Mesodermal cell (in vitro differentiated cells): ENCODE measurements at regions not wholly inside any gene's neighbourhood (a gene's known extent, or its start where the extent isn't known, plus 50 kb on each side); places are given as distances from the start of the nearest gene placed in this dataset.
"Not testable (repeated sequence)": the region's sequence is repeated elsewhere in the genome, so short reads cannot be mapped to it uniquely, and the experiment has no call there.

Experiments
- H3K27ac ChIP-seq: 2 replicates; pipeline ENCODE4 v1.7.0; 2013; ENCODE audit warnings: mild to moderate bottlenecking, low read depth, low read length, moderate library complexity; ENCODE audit not compliant: severe bottlenecking
- H3K36me3 ChIP-seq: 2 replicates; pipeline ENCODE4 v1.7.1; 2013; ENCODE audit warnings: mild to moderate bottlenecking, low read length, moderate library complexity; ENCODE audit not compliant: control insufficient read depth, insufficient read depth
- H3K4me1 ChIP-seq: one replicate; pipeline ENCODE4 v1.7.1; 2013; ENCODE audit warnings: mild to moderate bottlenecking, low read length; ENCODE audit not compliant: insufficient read depth, control insufficient read depth, poor library complexity, severe bottlenecking
- H3K4me3 ChIP-seq: 2 replicates; pipeline ENCODE4 v1.7.0; 2013; ENCODE audit warnings: low read length, control low read depth, mild to moderate bottlenecking; ENCODE audit not compliant: insufficient read depth, poor library complexity, severe bottlenecking; ENCODE audit errors: extremely low read depth
- H3K9me3 ChIP-seq: 2 replicates; pipeline ENCODE4 v1.7.1; 2013; ENCODE audit warnings: mild to moderate bottlenecking, low read length, moderate library complexity; ENCODE audit not compliant: control insufficient read depth
- WGBS, 2 experiments: methylation state at CpG; one replicate each; pipeline ENCODE4 v1.1.5; 2013; ENCODE audit warnings: missing lambda C conversion rate in 2 of 2; ENCODE audit not compliant: insufficient coverage in 2 of 2; 5-methylcytosine and 5-hydroxymethylcytosine counted together

- no peaks in the 10 kb centered on the region for H3K4me1 ChIP-seq
- H3K4me3 ChIP-seq = no peak overlapping the region
- H3K36me3 ChIP-seq = no peaks in the 10 kb centered on the region
- no peaks in the 10 kb centered on the region for H3K9me3 ChIP-seq
- WGBS, 2 experiments = no CpG with 5 or more reads among the region's 2 CpGs
- no peak overlapping the region for H3K27ac ChIP-seq
Measured at GRCh38 chr7:10634239-10634638, 339.4 kb upstream of the PHF14 start.

GRCh38 chr7:10637991-10638390 is 335.7 kb upstream of the PHF14 start:
- H3K4me1 ChIP-seq = no peaks in the 10 kb centered on the region
- 83% methylated on average over 1 of the region's 3 CpGs; no CpG with 5 or more reads in 1 of the 2 experiments for WGBS, 2 experiments
- no peak overlapping the region for H3K27ac ChIP-seq
- H3K4me3 ChIP-seq = no peak overlapping the region
- no peaks in the 10 kb centered on the region for H3K36me3 ChIP-seq
- H3K9me3 ChIP-seq = no peaks in the 10 kb centered on the region

GRCh38 chr7:10643545-10643944 is 330.1 kb upstream of the PHF14 start:
- Histone ChIP-seq H3K27ac (no peak overlapping the region), H3K4me3 (no peak overlapping the region), H3K9me3 (no peaks in the 10 kb centered on the region), H3K36me3 (no peaks in the 10 kb centered on the region), H3K4me1 (no peaks in the 10 kb centered on the region)
- WGBS, 2 experiments = 94 to 100% methylated on average over 1 to 2 of the region's 2 CpGs

GRCh38 chr7:10644849-10645248 is 328.8 kb upstream of the PHF14 start:
- H3K4me1 ChIP-seq = no peaks in the 10 kb centered on the region
- H3K36me3 ChIP-seq = no peaks in the 10 kb centered on the region
- 82 to 91% methylated on average over 3 of the region's 3 CpGs for WGBS, 2 experiments
- H3K9me3 ChIP-seq = no peaks in the 10 kb centered on the region
- H3K4me3 ChIP-seq = no peak overlapping the region
- H3K27ac ChIP-seq = no peak overlapping the region

GRCh38 chr7:10646194-10646593 is 327.5 kb upstream of the PHF14 start:
- H3K36me3 ChIP-seq = no peaks in the 10 kb centered on the region
- no peak overlapping the region for H3K4me3 ChIP-seq
- H3K9me3 ChIP-seq = no peaks in the 10 kb centered on the region
- no peak overlapping the region for H3K27ac ChIP-seq
- no CpG with 5 or more reads among the region's 5 CpGs for WGBS, 2 experiments
- no peaks in the 10 kb centered on the region for H3K4me1 ChIP-seq

GRCh38 chr7:10648289-10648688 is 325.4 kb upstream of the PHF14 start:
- Histone ChIP-seq H3K9me3 (no peaks in the 10 kb centered on the region), H3K4me3 (no peak overlapping the region), H3K27ac (no peak overlapping the region), H3K36me3 (no peaks in the 10 kb centered on the region), H3K4me1 (no peaks in the 10 kb centered on the region)
- whole genome bisulfite sequencing, 2 experiments = 100% methylated on average over 2 of the region's 5 CpGs; no CpG with 5 or more reads in 1 of the 2 experiments

- H3K4me1 ChIP-seq, H3K4me3 ChIP-seq, H3K36me3 ChIP-seq, H3K27ac ChIP-seq, H3K9me3 ChIP-seq: not testable (repeated sequence)
- 77 to 86% methylated on average over 5 to 6 of the region's 7 CpGs for WGBS, 2 experiments
Measured at GRCh38 chr7:10649120-10649519, 324.6 kb upstream of the PHF14 start.

- WGBS, 2 experiments = no CpG with 5 or more reads among the region's 1 CpG
- no peaks in the 10 kb centered on the region for H3K9me3 ChIP-seq
- no peak overlapping the region for H3K27ac ChIP-seq
- H3K4me1 ChIP-seq = no peaks in the 10 kb centered on the region
- no peak overlapping the region for H3K4me3 ChIP-seq
- no peaks in the 10 kb centered on the region for H3K36me3 ChIP-seq
Measured at GRCh38 chr7:10655031-10655430, 318.6 kb upstream of the PHF14 start.

- WGBS, 2 experiments = no CpG with 5 or more reads among the region's 1 CpG
- Histone ChIP-seq H3K36me3 (no peaks in the 10 kb centered on the region), H3K4me1 (no peaks in the 10 kb centered on the region), H3K27ac (no peak overlapping the region), H3K4me3 (no peak overlapping the region), H3K9me3 (no peaks in the 10 kb centered on the region)
Measured at GRCh38 chr7:10657201-10657600, 316.5 kb upstream of the PHF14 start.

- no peaks in the 10 kb centered on the region for H3K36me3 ChIP-seq
- no peaks in the 10 kb centered on the region for H3K9me3 ChIP-seq
- no peak overlapping the region for H3K4me3 ChIP-seq
- H3K27ac ChIP-seq = no peak overlapping the region
- no peaks in the 10 kb centered on the region for H3K4me1 ChIP-seq
Measured at GRCh38 chr7:10657837-10658236, 315.8 kb upstream of the PHF14 start.

- H3K36me3 ChIP-seq = no peaks in the 10 kb centered on the region
- no peak overlapping the region for H3K4me3 ChIP-seq
- 80 to 100% methylated on average over 1 of the region's 1 CpG for WGBS, 2 experiments
- no peak overlapping the region for H3K27ac ChIP-seq
- H3K4me1 ChIP-seq = no peaks in the 10 kb centered on the region
- H3K9me3 ChIP-seq = no peaks in the 10 kb centered on the region
Measured at GRCh38 chr7:10662491-10662890, 311.2 kb upstream of the PHF14 start.
